A673 (cell line): ENCODE measurements at regions not wholly inside any gene's neighbourhood (a gene's known extent, or its start where the extent isn't known, plus 50 kb on each side); places are given as distances from the start of the nearest gene placed in this dataset.

Source experiments
- BruUV-seq: library from RNA; stranded (reverse); fragments of 400-500 nt; replicated peaks from 2 replicates; lab custom pipeline; 2021; lab: Mats Ljungman, UMichigan
- CTCF ChIA-PET: fragments of 300-600 bp; sonication (Branson Sonifier 250); formaldehyde crosslinking; loops from one replicate; lab custom pipeline; 2022; ENCODE audit warnings: antibody characterized with exemption; lab: Charles Lee
- POLR2A ChIA-PET: fragments of 300-600 bp; sonication (Branson Sonifier 250); formaldehyde crosslinking; loops from one replicate; lab custom pipeline; 2022; ENCODE audit warnings: antibody characterized with exemption; ENCODE audit not compliant: low non-redundant PET; lab: Charles Lee
- DNase-seq: peaks from one replicate; pipeline ENCODE4 v3.0.0-alpha.2; 2015; ENCODE audit warnings: low spot score
- H3K27ac ChIP-seq: fragments of 200-600 bp; sonication (generic); 2 replicates; pipeline ENCODE4 v1.5.1; 2016; ENCODE audit warnings: mixed run types, low read depth, mild to moderate bottlenecking, mixed read lengths, antibody characterized with exemption, low read length; ENCODE audit not compliant: poor library complexity, severe bottlenecking
- H3K27me3 ChIP-seq: fragments of 200-600 bp; sonication (generic); replicated peaks from 2 replicates; pipeline ENCODE4 v1.6.1; 2017; ENCODE audit warnings: mixed run types, low read depth, mild to moderate bottlenecking, mixed read lengths, antibody characterized with exemption, low read length; ENCODE audit not compliant: insufficient read depth, poor library complexity
- H3K36me3 ChIP-seq: fragments of 200-600 bp; sonication (generic); 2 replicates; pipeline ENCODE4 v1.6.1; 2016; ENCODE audit warnings: mixed run types, mild to moderate bottlenecking, mixed read lengths, antibody characterized with exemption, low read length; ENCODE audit not compliant: insufficient read depth, poor library complexity, severe bottlenecking
- H3K4me1 ChIP-seq: fragments of 200-600 bp; sonication (generic); 2 replicates; pipeline ENCODE4 v1.6.1; 2017; ENCODE audit warnings: mixed run types, mild to moderate bottlenecking, mixed read lengths, antibody characterized with exemption, low read length; ENCODE audit not compliant: insufficient read depth, poor library complexity, severe bottlenecking
- H3K4me3 ChIP-seq: fragments of 200-600 bp; sonication (generic); 2 replicates; pipeline ENCODE4 v1.5.1; 2016; ENCODE audit warnings: low read depth, mixed run types, mild to moderate bottlenecking, mixed read lengths, low read length; ENCODE audit not compliant: poor library complexity, severe bottlenecking
- H3K9me3 ChIP-seq: fragments of 200-600 bp; sonication (generic); 2 replicates; pipeline ENCODE4 v1.6.1; 2016; ENCODE audit warnings: mixed run types, low read depth, mild to moderate bottlenecking, mixed read lengths, antibody characterized with exemption, low read length; ENCODE audit not compliant: poor library complexity, severe bottlenecking
- CTCF ChIP-seq: fragments of 300-800, 200-600 bp; sonication (generic); conservative IDR thresholded peaks from 2 replicates; pipeline ENCODE4 v1.5.1; 2017; ENCODE audit warnings: low read depth, mild to moderate bottlenecking, antibody characterized with exemption, low read length, moderate library complexity, mixed read lengths
- EZH2 ChIP-seq: fragments of 200-600 bp; sonication (generic); IDR thresholded peaks from 2 replicates; pipeline ENCODE4 v1.6.1; 2017; ENCODE audit warnings: borderline replicate concordance, low read depth, mild to moderate bottlenecking, mixed read lengths, antibody characterized with exemption, low read length; ENCODE audit not compliant: poor library complexity, severe bottlenecking
- intact Hi-C: fragments of 100-400 bp; cut with micrococcal nuclease; formaldehyde crosslinking; loops from one replicate; pipeline ENCODE4 v1.10.0; 2022; ENCODE audit not compliant: unreplicated experiment

GRCh38 chr15:59948924-59949613, 55.0 kb upstream of the FOXB1 start:
- H3K9me3 ChIP-seq = no peaks in the 10 kb centered on the region
- H3K4me1 ChIP-seq = no peaks in the 10 kb centered on the region
- H3K27me3 ChIP-seq = peaks cover 37% of the 10 kb centered on the region
- ChIA-PET CTCF (no interaction called here), POLR2A (no interaction called here)
- H3K4me3 ChIP-seq = no peak overlapping the region
- intact Hi-C loops = no loop called here
- no TSS peak for BruUV-seq
- H3K36me3 ChIP-seq = no peaks in the 10 kb centered on the region
- no peak for TF ChIP-seq CTCF
- no peak for TF ChIP-seq EZH2
- H3K27ac ChIP-seq = no peak overlapping the region
- DNase-seq = no peak

DNA sequence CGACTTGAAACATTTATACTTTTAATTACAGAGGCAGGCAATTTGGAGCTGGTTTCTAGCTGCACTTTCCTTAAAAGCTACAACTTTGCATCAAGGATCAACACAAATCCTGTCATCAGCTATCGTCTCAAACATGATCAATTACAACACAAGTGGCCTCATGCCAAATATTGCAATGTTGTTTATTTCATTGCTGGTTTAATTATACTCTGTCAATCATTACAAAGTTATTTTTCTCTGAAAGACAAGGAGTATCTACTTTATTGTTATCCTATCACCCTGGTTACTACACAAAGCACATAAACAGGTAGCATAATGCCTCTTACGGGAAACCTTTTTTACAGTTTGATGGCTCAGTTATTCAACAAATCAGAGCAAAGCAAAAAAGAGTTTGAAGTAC, 58.0 kb upstream of the FOXB1 start:
- intact Hi-C loops = no loop called here
- TF ChIP-seq EZH2 (no peak), CTCF (no peak)
- Histone ChIP-seq H3K4me3 (no peak overlapping the region), H3K36me3 (no peaks in the 10 kb centered on the region), H3K27ac (no peak overlapping the region), H3K9me3 (no peaks in the 10 kb centered on the region), H3K4me1 (no peaks in the 10 kb centered on the region), H3K27me3 (peaks cover 37% of the 10 kb centered on the region)
- no TSS peak for BruUV-seq
- POLR2A ChIA-PET = no interaction called here
- DNase-seq = no peak
- CTCF ChIA-PET = no interaction called here

DNA sequence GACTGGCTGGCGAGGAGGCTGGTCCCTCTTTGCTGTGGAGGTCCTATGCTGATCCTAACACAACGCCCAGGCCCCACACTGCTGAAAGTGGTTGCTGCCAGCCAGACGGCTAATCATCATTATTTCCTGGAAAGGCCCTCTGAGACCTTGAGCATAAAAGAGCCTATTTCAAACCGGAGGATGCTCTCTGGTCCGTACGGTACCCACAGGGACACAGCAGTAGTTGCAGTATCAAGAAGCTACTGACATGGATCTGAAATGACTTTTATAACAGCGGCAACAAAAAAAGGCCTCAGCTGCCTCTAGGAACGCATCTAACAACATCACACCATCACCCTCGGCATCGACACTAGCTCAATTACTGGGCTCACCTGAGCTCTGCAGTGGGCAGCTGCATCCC, 59.1 kb upstream of the FOXB1 start:
- no peak for TF ChIP-seq EZH2
- TF ChIP-seq CTCF = no peak
- CTCF ChIA-PET = no interaction called here
- H3K27ac ChIP-seq = no peak overlapping the region

More for the DNA sequence above, 59.1 kb upstream of the FOXB1 start:
- no TSS peak for BruUV-seq
- Histone ChIP-seq H3K9me3 (no peaks in the 10 kb centered on the region), H3K4me3 (no peak overlapping the region), H3K36me3 (no peaks in the 10 kb centered on the region), H3K27me3 (peaks cover 37% of the 10 kb centered on the region), H3K4me1 (no peaks in the 10 kb centered on the region)
- no peak for DNase-seq
- POLR2A ChIA-PET = no interaction called here
- intact Hi-C loops = no loop called here
